ENCODE measurements at regions not wholly inside any gene's neighbourhood (a gene's known extent, or its start where the extent isn't known, plus 50 kb on each side); places are given as distances from the start of the nearest gene placed in this dataset.

DNA sequence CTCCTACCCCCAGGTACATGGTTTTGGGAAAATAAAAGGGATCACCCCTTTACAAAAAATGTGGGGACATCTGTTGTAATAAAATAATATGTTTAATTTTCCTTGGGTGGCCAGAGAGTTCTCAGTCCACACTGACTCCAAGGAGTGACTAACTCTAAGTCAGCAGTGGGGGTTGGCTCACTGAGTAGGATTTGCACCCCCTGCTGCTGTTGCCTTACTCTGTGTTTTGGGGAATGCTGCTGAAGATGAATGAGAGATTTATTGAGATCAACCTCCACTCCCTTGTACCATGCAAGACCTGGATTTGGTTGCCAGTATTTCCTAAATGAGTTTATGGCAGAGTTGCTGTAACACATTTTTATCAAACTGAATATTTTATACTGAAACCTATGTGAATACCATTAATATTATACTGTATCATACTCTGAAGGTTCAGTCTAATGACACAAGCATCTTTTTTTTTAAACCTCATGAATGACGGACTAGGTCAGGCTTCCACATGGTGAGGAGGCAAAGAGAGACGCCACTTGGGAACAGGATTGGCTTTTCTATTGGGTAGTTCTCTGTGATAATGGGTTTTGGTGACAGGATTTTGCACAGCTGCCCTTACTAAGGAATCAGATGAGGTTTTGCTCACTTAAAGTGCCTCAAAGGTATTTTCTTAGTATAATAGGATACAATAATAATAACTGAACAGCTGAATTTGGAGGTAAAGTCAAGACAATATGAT, 121.3 kb upstream of the OSMR start:
- TF ChIP-seq, protein P1, sequence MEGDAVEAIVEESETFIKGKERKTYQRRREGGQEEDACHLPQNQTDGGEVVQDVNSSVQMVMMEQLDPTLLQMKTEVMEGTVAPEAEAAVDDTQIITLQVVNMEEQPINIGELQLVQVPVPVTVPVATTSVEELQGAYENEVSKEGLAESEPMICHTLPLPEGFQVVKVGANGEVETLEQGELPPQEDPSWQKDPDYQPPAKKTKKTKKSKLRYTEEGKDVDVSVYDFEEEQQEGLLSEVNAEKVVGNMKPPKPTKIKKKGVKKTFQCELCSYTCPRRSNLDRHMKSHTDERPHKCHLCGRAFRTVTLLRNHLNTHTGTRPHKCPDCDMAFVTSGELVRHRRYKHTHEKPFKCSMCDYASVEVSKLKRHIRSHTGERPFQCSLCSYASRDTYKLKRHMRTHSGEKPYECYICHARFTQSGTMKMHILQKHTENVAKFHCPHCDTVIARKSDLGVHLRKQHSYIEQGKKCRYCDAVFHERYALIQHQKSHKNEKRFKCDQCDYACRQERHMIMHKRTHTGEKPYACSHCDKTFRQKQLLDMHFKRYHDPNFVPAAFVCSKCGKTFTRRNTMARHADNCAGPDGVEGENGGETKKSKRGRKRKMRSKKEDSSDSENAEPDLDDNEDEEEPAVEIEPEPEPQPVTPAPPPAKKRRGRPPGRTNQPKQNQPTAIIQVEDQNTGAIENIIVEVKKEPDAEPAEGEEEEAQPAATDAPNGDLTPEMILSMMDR (CRISPR knock-in tag; IDR thresholded peaks at IDR 0.05) = no peak
- no peak for TF ChIP-seq ISX (CRISPR knock-in tag; conservative IDR thresholded peaks at IDR 0.05)
- TF ChIP-seq, protein P2, sequence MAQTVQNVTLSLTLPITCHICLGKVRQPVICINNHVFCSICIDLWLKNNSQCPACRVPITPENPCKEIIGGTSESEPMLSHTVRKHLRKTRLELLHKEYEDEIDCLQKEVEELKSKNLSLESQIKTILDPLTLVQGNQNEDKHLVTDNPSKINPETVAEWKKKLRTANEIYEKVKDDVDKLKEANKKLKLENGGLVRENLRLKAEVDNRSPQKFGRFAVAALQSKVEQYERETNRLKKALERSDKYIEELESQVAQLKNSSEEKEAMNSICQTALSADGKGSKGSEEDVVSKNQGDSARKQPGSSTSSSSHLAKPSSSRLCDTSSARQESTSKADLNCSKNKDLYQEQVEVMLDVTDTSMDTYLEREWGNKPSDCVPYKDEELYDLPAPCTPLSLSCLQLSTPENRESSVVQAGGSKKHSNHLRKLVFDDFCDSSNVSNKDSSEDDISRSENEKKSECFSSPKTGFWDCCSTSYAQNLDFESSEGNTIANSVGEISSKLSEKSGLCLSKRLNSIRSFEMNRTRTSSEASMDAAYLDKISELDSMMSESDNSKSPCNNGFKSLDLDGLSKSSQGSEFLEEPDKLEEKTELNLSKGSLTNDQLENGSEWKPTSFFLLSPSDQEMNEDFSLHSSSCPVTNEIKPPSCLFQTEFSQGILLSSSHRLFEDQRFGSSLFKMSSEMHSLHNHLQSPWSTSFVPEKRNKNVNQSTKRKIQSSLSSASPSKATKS (CRISPR knock-in tag; IDR thresholded peaks at IDR 0.05) = no peak
- no peak for TF ChIP-seq ZNF816 (CRISPR knock-in tag; IDR thresholded peaks at IDR 0.05; ENCODE audit: borderline replicate concordance)
- no peak for TF ChIP-seq KDM5A (IDR thresholded peaks at IDR 0.05; ENCODE audit: borderline replicate concordance, low read length)
- TF ChIP-seq ZNF710 (CRISPR knock-in tag; IDR thresholded peaks at IDR 0.05; ENCODE audit: borderline replicate concordance) = no peak
- TF ChIP-seq POLR2A (IDR thresholded peaks at IDR 0.05; ENCODE audit: insufficient read depth in 1 of 2, low read depth in 2 of 2, low read length in 2 of 2) = no peak
- TF ChIP-seq ZNF382 (CRISPR knock-in tag; IDR thresholded peaks at IDR 0.05; ENCODE audit: borderline replicate concordance) = no peak
- no peak for TF ChIP-seq CBFB (CRISPR knock-in tag; IDR thresholded peaks at IDR 0.05)
- TF ChIP-seq MLX (CRISPR knock-in tag; IDR thresholded peaks at IDR 0.05) = no peak
- TF ChIP-seq YY1 (IDR thresholded peaks at IDR 0.05; ENCODE audit: insufficient read depth, insufficient replicate concordance, low read depth, low read length) = no peak
- no peak for TF ChIP-seq FOSL2 (CRISPR knock-in tag; IDR thresholded peaks at IDR 0.05)
- TF ChIP-seq ZNF121 (CRISPR knock-in tag; IDR thresholded peaks at IDR 0.05) = no peak
